Gastrocnemius medialis (tissue), 4 donors: ENCODE measurements at regions not wholly inside any gene's neighbourhood (a gene's known extent, or its start where the extent isn't known, plus 50 kb on each side); places are given as distances from the start of the nearest gene placed in this dataset.

ENCODE experiments used
- POLR2A ChIP-seq, 2 donors: fragments of 450-650 bp; IDR thresholded peaks; one replicate each; pipeline ENCODE4 v1.6.1; 2017; ENCODE audit warnings: antibody characterized with exemption in 2 of 2, mild to moderate bottlenecking in 2 of 2, moderate library complexity in 2 of 2
- TF ChIP-seq, protein P1 (sequence below), 5 experiments: fragments of 450-650 bp in 3 of 5; fragments of 200-600 bp in 2 of 5; sonication (generic) in 2 of 5; IDR thresholded peaks in 4 of 5; conservative IDR thresholded peaks in 1 of 5; 1 replicate in 4 of 5; 2 replicates in 1 of 5; pipeline ENCODE4 v1.5.1; 2016 to 2019; ENCODE audit warnings: antibody characterized with exemption in 5 of 5, mild to moderate bottlenecking in 3 of 5, moderate library complexity in 3 of 5

DNA sequence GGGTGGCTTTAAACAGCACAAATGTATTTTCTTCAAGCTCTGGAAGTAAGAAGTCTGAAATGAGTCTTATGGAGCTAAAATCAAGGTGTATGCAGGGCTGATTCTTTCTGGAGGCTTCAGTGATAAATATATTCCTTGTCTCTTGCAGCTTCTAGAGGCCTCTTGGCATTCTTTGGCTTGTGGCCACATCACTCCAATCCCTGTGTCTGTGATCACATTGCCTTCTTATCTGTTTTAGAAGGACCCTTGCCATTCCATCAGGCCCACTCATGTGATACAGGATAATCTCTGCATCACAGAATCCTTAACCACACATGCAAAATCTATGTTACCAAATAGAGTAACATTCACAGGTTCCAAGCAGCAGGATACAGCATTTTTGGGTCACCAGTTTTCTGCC, 917.8 kb upstream of the C9orf72 start:
- TF ChIP-seq, protein P1, sequence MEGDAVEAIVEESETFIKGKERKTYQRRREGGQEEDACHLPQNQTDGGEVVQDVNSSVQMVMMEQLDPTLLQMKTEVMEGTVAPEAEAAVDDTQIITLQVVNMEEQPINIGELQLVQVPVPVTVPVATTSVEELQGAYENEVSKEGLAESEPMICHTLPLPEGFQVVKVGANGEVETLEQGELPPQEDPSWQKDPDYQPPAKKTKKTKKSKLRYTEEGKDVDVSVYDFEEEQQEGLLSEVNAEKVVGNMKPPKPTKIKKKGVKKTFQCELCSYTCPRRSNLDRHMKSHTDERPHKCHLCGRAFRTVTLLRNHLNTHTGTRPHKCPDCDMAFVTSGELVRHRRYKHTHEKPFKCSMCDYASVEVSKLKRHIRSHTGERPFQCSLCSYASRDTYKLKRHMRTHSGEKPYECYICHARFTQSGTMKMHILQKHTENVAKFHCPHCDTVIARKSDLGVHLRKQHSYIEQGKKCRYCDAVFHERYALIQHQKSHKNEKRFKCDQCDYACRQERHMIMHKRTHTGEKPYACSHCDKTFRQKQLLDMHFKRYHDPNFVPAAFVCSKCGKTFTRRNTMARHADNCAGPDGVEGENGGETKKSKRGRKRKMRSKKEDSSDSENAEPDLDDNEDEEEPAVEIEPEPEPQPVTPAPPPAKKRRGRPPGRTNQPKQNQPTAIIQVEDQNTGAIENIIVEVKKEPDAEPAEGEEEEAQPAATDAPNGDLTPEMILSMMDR (IDR thresholded peaks at IDR 0.05 in 4 of 5, conservative IDR thresholded peaks at IDR 0.05 in 1 of 5), result no peak
- TF ChIP-seq POLR2A (IDR thresholded peaks at IDR 0.05), result no peak
